Breast epithelium (tissue), 4 donors: ENCODE measurements at regions not wholly inside any gene's neighbourhood (a gene's known extent, or its start where the extent isn't known, plus 50 kb on each side); places are given as distances from the start of the nearest gene placed in this dataset.

ENCODE experiments used
- DNase-seq, 2 donors: peaks; one replicate each; pipeline ENCODE4 v3.0.0-alpha.2; 2019; ENCODE audit warnings: low spot score in 2 of 2
- H3K27ac ChIP-seq, 2 donors: fragments of 200-600 bp; sonication (generic) in 1 of 2; one replicate each; pipeline ENCODE4 v1.5.1; 2016 to 2019; ENCODE audit warnings: mild to moderate bottlenecking in 1 of 2
- H3K27me3 ChIP-seq, 2 donors: fragments of 200-600 bp; sonication (generic) in 1 of 2; one replicate each; pipeline versions ENCODE4 v1.5.1 to v1.6.0; 2017 to 2019; ENCODE audit warnings: control low read depth in 1 of 2, mild to moderate bottlenecking in 1 of 2
- H3K36me3 ChIP-seq: fragments of 200-600 bp; one replicate; pipeline ENCODE4 v1.5.1; 2019
- H3K4me1 ChIP-seq, 2 donors: fragments of 200-600 bp; sonication (generic); one replicate each; pipeline ENCODE4 v1.5.1; 2016 to 2019; ENCODE audit warnings: control low read depth in 1 of 2
- H3K4me3 ChIP-seq, 3 donors: fragments of 200-600 bp; sonication (generic); 1 replicate in 2 of 3; 2 replicates in 1 of 3; pipeline ENCODE4 v1.5.1; 2016 to 2019; ENCODE audit warnings: mild to moderate bottlenecking in 3 of 3, moderate library complexity in 2 of 3
- H3K9me3 ChIP-seq, 2 donors: fragments of 200-600 bp; sonication (generic) in 1 of 2; one replicate each; pipeline ENCODE4 v1.5.1; 2016 to 2019; ENCODE audit warnings: control low read depth in 1 of 2
- CTCF ChIP-seq, 3 donors: fragments of 450-650 bp; IDR thresholded peaks; one replicate each; pipeline ENCODE4 v1.5.1; 2016 to 2017; ENCODE audit warnings: antibody characterized with exemption in 3 of 3, mild to moderate bottlenecking in 3 of 3, moderate library complexity in 3 of 3
- POLR2A ChIP-seq: fragments of 450-650 bp; IDR thresholded peaks from one replicate; pipeline ENCODE4 v1.6.1; 2016; ENCODE audit warnings: antibody characterized with exemption, mild to moderate bottlenecking, moderate library complexity
- POLR2AphosphoS5 ChIP-seq, 3 donors: sonication (generic); formaldehyde crosslinking; IDR thresholded peaks; one replicate each; pipeline ENCODE4 v1.6.1; 2017; ENCODE audit warnings: antibody characterized with exemption in 3 of 3
- intact Hi-C: fragments of 100-400 bp; cut with DNase I; formaldehyde crosslinking; loops from one replicate; pipeline ENCODE4 v1.15.1; 2023; ENCODE audit warnings: low total_unique reads

GRCh38 chr9:115235221-115235620 lies 117.3 kb upstream of the TNC start:
- Histone ChIP-seq H3K4me1 (no peaks in the 10 kb centered on the region), H3K9me3 (no peaks in the 10 kb centered on the region), H3K27ac (no peak overlapping the region), H3K4me3 (no peak overlapping the region), H3K36me3 (no peaks in the 10 kb centered on the region), H3K27me3 (no peaks in the 10 kb centered on the region)
- TF ChIP-seq POLR2AphosphoS5 (IDR thresholded peaks at IDR 0.05) (no peak), CTCF (IDR thresholded peaks at IDR 0.05) (no peak), POLR2A (no peak)
- no peak for DNase-seq
- intact Hi-C loops = no loop called here

GRCh38 chr9:115237385-115237998 lies 119.5 kb upstream of the TNC start:
- intact Hi-C loops = no loop called here
- Histone ChIP-seq H3K4me1 (no peaks in the 10 kb centered on the region), H3K36me3 (no peaks in the 10 kb centered on the region), H3K27ac (no peak overlapping the region), H3K27me3 (no peaks in the 10 kb centered on the region), H3K4me3 (no peak overlapping the region), H3K9me3 (no peaks in the 10 kb centered on the region)
- no peak for TF ChIP-seq CTCF (IDR thresholded peaks at IDR 0.05)
- TF ChIP-seq POLR2A = no peak
- no peak for DNase-seq

GRCh38 chr9:115240676-115241075 lies 122.7 kb upstream of the TNC start:
- Histone ChIP-seq H3K9me3 (no peaks in the 10 kb centered on the region), H3K4me1 (no peaks in the 10 kb centered on the region), H3K27ac (no peak overlapping the region), H3K4me3 (no peak overlapping the region), H3K27me3 (no peaks in the 10 kb centered on the region), H3K36me3 (no peaks in the 10 kb centered on the region)
- no peak for DNase-seq
- intact Hi-C loops = no loop called here
- no peak for TF ChIP-seq CTCF (IDR thresholded peaks at IDR 0.05)
- TF ChIP-seq POLR2AphosphoS5 (IDR thresholded peaks at IDR 0.05) = no peak
- no peak for TF ChIP-seq POLR2A

GRCh38 chr9:115241641-115242040 lies 123.7 kb upstream of the TNC start:
- Histone ChIP-seq H3K36me3 (no peaks in the 10 kb centered on the region), H3K27ac (no peak overlapping the region), H3K27me3 (no peaks in the 10 kb centered on the region), H3K4me3 (no peak overlapping the region), H3K4me1 (no peaks in the 10 kb centered on the region), H3K9me3 (no peaks in the 10 kb centered on the region)
- DNase-seq = no peak
- intact Hi-C loops = no loop called here
- no peak for TF ChIP-seq POLR2AphosphoS5 (IDR thresholded peaks at IDR 0.05)
- TF ChIP-seq CTCF (IDR thresholded peaks at IDR 0.05) = no peak
- no peak for TF ChIP-seq POLR2A

- DNase-seq = no peak
- no peaks in the 10 kb centered on the region for H3K4me1 ChIP-seq
- no peak overlapping the region for H3K4me3 ChIP-seq
- intact Hi-C loops = no loop called here
- no peak overlapping the region for H3K27ac ChIP-seq
- no peaks in the 10 kb centered on the region for H3K36me3 ChIP-seq
- no peak for TF ChIP-seq CTCF (IDR thresholded peaks at IDR 0.05)
- no peak for TF ChIP-seq POLR2AphosphoS5 (IDR thresholded peaks at IDR 0.05)
- TF ChIP-seq POLR2A = no peak
- no peaks in the 10 kb centered on the region for H3K27me3 ChIP-seq
- no peaks in the 10 kb centered on the region for H3K9me3 ChIP-seq
Observed at GRCh38 chr9:115249488-115249887, 131.5 kb upstream of the TNC start.
